ENCODE measurements at regions not wholly inside any gene's neighbourhood (a gene's known extent, or its start where the extent isn't known, plus 50 kb on each side); places are given as distances from the start of the nearest gene placed in this dataset.
"Not testable (repeated sequence)": the region's sequence is repeated elsewhere in the genome, so short reads cannot be mapped to it uniquely, and the experiment has no call there.

- Histone ChIP-seq H3K36me3 (ENCODE audit: insufficient read depth, low read length) (no peaks in the 10 kb centered on the region), H3K4me2 (ENCODE audit: low read length) (no peak overlapping the region)
Observed at GRCh38 chr7:149635561-149636329, 137.6 kb downstream of the ZNF467 start.

GRCh38 chr7:149633976-149634945 is 136.7 kb upstream of the ZNF746 start:
- Histone ChIP-seq H3K27ac (ENCODE audit: low read depth, low read length, poor library complexity, severe bottlenecking) (no peak overlapping the region), H3K9ac (ENCODE audit: low read length) (no peak overlapping the region), H3K4me1 (ENCODE audit: insufficient read depth, low read length, severe bottlenecking) (no peaks in the 10 kb centered on the region), H4K20me1 (ENCODE audit: insufficient read depth, low read length) (no peaks in the 10 kb centered on the region), H3F3A (ENCODE audit: insufficient read depth, low read length) (no peaks in the 10 kb centered on the region), H3K4me2 (ENCODE audit: low read length) (no peak overlapping the region), H3K9me2 (ENCODE audit: low read depth, low read length) (no peaks in the 10 kb centered on the region), H3K4me3 (ENCODE audit: low read depth, low read length, poor library complexity, severe bottlenecking) (no peak overlapping the region), H2AFZ (ENCODE audit: low read length) (no peak overlapping the region), H3K27me3 (ENCODE audit: insufficient read depth, low read length) (0 out of 2 replicates have a peak, but pooled peaks cover 7% of the 10 kb centered on the region), H3K36me3 (ENCODE audit: insufficient read depth, low read length) (no peaks in the 10 kb centered on the region), H3K79me2 (ENCODE audit: insufficient read depth, low read length) (no peaks in the 10 kb centered on the region), H3K9me3 (ENCODE audit: low read length) (no peaks in the 10 kb centered on the region)
- no peak for TF ChIP-seq CTCF (IDR thresholded peaks at IDR 0.05; ENCODE audit: low read length)
- no peak for TF ChIP-seq EZH2 (IDR thresholded peaks at IDR 0.05; ENCODE audit: borderline replicate concordance, low read length)

More at GRCh38 chr7:149635561-149636329, 137.6 kb downstream of the ZNF467 start:
- Histone ChIP-seq H3F3A (ENCODE audit: insufficient read depth, low read length) (no peaks in the 10 kb centered on the region), H3K4me3 (ENCODE audit: low read depth, low read length, poor library complexity, severe bottlenecking) (no peak overlapping the region), H3K79me2 (ENCODE audit: insufficient read depth, low read length) (no peaks in the 10 kb centered on the region), H3K27me3 (ENCODE audit: insufficient read depth, low read length) (0 out of 2 replicates have a peak, but pooled peaks cover 7% of the 10 kb centered on the region), H3K9me3 (ENCODE audit: low read length) (no peaks in the 10 kb centered on the region), H3K4me1 (ENCODE audit: insufficient read depth, low read length, severe bottlenecking) (no peaks in the 10 kb centered on the region), H2AFZ (ENCODE audit: low read length) (no peak overlapping the region), H3K9ac (ENCODE audit: low read length) (no peak overlapping the region), H3K27ac (ENCODE audit: low read depth, low read length, poor library complexity, severe bottlenecking) (no peak overlapping the region), H3K9me2 (ENCODE audit: low read depth, low read length) (no peaks in the 10 kb centered on the region), H4K20me1 (ENCODE audit: insufficient read depth, low read length) (no peaks in the 10 kb centered on the region)
- no peak for TF ChIP-seq CTCF (IDR thresholded peaks at IDR 0.05; ENCODE audit: low read length)
- TF ChIP-seq EZH2 (IDR thresholded peaks at IDR 0.05; ENCODE audit: borderline replicate concordance, low read length), result no peak

- H3K4me3 ChIP-seq (ENCODE audit: low read depth, low read length, poor library complexity, severe bottlenecking); H3K4me2 ChIP-seq (ENCODE audit: low read length); H3F3A ChIP-seq (ENCODE audit: insufficient read depth, low read length); H2AFZ ChIP-seq (ENCODE audit: low read length); H4K20me1 ChIP-seq (ENCODE audit: insufficient read depth, low read length); H3K27me3 ChIP-seq (ENCODE audit: insufficient read depth, low read length); H3K27ac ChIP-seq (ENCODE audit: low read depth, low read length, poor library complexity, severe bottlenecking); H3K9me3 ChIP-seq (ENCODE audit: low read length); H3K36me3 ChIP-seq (ENCODE audit: insufficient read depth, low read length); H3K9me2 ChIP-seq (ENCODE audit: low read depth, low read length); H3K79me2 ChIP-seq (ENCODE audit: insufficient read depth, low read length); H3K9ac ChIP-seq (ENCODE audit: low read length): not testable (repeated sequence)
- H3K4me1 ChIP-seq (ENCODE audit: insufficient read depth, low read length, severe bottlenecking), result peaks cover 10% of the 10 kb centered on the region
Observed at GRCh38 chr7:149628361-149629149, 130.9 kb upstream of the ZNF746 start.
